Spleen (tissue), 7 donors: ENCODE measurements at regions not wholly inside any gene's neighbourhood (a gene's known extent, or its start where the extent isn't known, plus 50 kb on each side); places are given as distances from the start of the nearest gene placed in this dataset.

Source experiments
- CTCF ChIP-seq, 11 experiments: fragments of 200-600 bp in 7 of 11; fragments of 450-650 bp in 4 of 11; sonication (generic) in 4 of 11; IDR thresholded peaks in 8 of 11; conservative IDR thresholded peaks in 3 of 11; 1 replicate in 7 of 11; 2 replicates in 4 of 11; pipeline versions ENCODE4 v1.4.0 to v1.8.0; 2016 to 2021; ENCODE audit warnings: antibody characterized with exemption in 11 of 11, inconsistent platforms in 4 of 11, mild to moderate bottlenecking in 1 of 11
- POLR2A ChIP-seq, 3 donors: fragments of 450-650 bp; IDR thresholded peaks; one replicate each; pipeline ENCODE4 v1.5.1; 2017; ENCODE audit warnings: antibody characterized with exemption in 3 of 3, mild to moderate bottlenecking in 1 of 3
- donor health status: DM: no; HTN: no; CAD: no; lungs with moderate emphysema.
- donor health status: DM: no; HTN: no; CAD: no.
- donor health status: DM: no; HTN: no; CAD: no.

GRCh38 chr4:154985673-154986072, 204.6 kb downstream of the RBM46 start:
- TF ChIP-seq CTCF (IDR thresholded peaks at IDR 0.05 in 8 of 11, conservative IDR thresholded peaks at IDR 0.05 in 3 of 11) (no peak), POLR2A (IDR thresholded peaks at IDR 0.05) (no peak)
